DOHH2 (cell line): ENCODE measurements at regions not wholly inside any gene's neighbourhood (a gene's known extent, or its start where the extent isn't known, plus 50 kb on each side); places are given as distances from the start of the nearest gene placed in this dataset.

Source experiments
- EZH2phosphoT487 ChIP-seq: fragments of 200-600 bp; sonication (generic); IDR thresholded peaks from 2 replicates; pipeline ENCODE4 v1.6.1; 2017; ENCODE audit warnings: borderline replicate concordance, mild to moderate bottlenecking, antibody characterized with exemption, low read length, moderate library complexity, mixed read lengths
- TF ChIP-seq, protein P1 (sequence below): fragments of 200-600 bp; sonication (generic); IDR thresholded peaks from one replicate; pipeline ENCODE4 v1.5.1; 2014; ENCODE audit warnings: antibody characterized with exemption, mild to moderate bottlenecking, low read depth, low read length; ENCODE audit not compliant: poor library complexity, severe bottlenecking

GRCh38 chr15:60219866-60220265 is 177.9 kb downstream of the ANXA2 start:
- TF ChIP-seq, protein P1, sequence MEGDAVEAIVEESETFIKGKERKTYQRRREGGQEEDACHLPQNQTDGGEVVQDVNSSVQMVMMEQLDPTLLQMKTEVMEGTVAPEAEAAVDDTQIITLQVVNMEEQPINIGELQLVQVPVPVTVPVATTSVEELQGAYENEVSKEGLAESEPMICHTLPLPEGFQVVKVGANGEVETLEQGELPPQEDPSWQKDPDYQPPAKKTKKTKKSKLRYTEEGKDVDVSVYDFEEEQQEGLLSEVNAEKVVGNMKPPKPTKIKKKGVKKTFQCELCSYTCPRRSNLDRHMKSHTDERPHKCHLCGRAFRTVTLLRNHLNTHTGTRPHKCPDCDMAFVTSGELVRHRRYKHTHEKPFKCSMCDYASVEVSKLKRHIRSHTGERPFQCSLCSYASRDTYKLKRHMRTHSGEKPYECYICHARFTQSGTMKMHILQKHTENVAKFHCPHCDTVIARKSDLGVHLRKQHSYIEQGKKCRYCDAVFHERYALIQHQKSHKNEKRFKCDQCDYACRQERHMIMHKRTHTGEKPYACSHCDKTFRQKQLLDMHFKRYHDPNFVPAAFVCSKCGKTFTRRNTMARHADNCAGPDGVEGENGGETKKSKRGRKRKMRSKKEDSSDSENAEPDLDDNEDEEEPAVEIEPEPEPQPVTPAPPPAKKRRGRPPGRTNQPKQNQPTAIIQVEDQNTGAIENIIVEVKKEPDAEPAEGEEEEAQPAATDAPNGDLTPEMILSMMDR: no peak
- no peak for TF ChIP-seq EZH2phosphoT487
